Activated CD4-positive, alpha-beta T cell treated with anti-CD3 and anti-CD28 coated beads for 36 hours (primary cell): ENCODE measurements at regions not wholly inside any gene's neighbourhood (a gene's known extent, or its start where the extent isn't known, plus 50 kb on each side); places are given as distances from the start of the nearest gene placed in this dataset.
"Not testable (repeated sequence)": the region's sequence is repeated elsewhere in the genome, so short reads cannot be mapped to it uniquely, and the experiment has no call there.

Experiments
- ATAC-seq: fragments of 200-7000 bp; cut with Tn5 transposase; one replicate; pipeline ENCODE4 v1.10.0; 2021; ENCODE audit warnings: mild to moderate bottlenecking, moderate library complexity
- CTCF ChIA-PET: fragments of 350-600 bp; sonication (Branson Sonifier 250); formaldehyde crosslinking; loops from one replicate; lab custom pipeline; 2021; ENCODE audit warnings: antibody characterized with exemption; lab: Charles Lee
- POLR2A ChIA-PET: fragments of 350-600 bp; sonication (Branson Sonifier 250); formaldehyde crosslinking; loops from one replicate; lab custom pipeline; 2021; ENCODE audit warnings: antibody characterized with exemption, inconsistent platforms; lab: Charles Lee
- DNase-seq: peaks from one replicate; pipeline ENCODE4 v3.0.0-alpha.2; 2020
- H3K27ac Mint-ChIP-seq: one replicate; pipeline ENCODE4 v1.8.0; 2021; ENCODE audit warnings: mixed read lengths
- H3K27me3 Mint-ChIP-seq: one replicate; pipeline ENCODE4 v1.8.0; 2021; ENCODE audit warnings: mixed read lengths
- H3K36me3 Mint-ChIP-seq: one replicate; pipeline ENCODE4 v1.8.0; 2021; ENCODE audit warnings: low read depth, mixed read lengths
- H3K4me1 Mint-ChIP-seq: one replicate; pipeline ENCODE4 v1.8.0; 2021; ENCODE audit warnings: mixed read lengths
- H3K4me3 Mint-ChIP-seq: one replicate; pipeline ENCODE4 v1.8.0; 2021; ENCODE audit warnings: mild to moderate bottlenecking, moderate library complexity, mixed read lengths
- H3K9me3 Mint-ChIP-seq: one replicate; pipeline ENCODE4 v1.8.0; 2021; ENCODE audit warnings: low read depth, mixed read lengths
- intact Hi-C, 2 experiments: fragments of 100-400 bp; cut with DNase I in 1 of 2; cut with micrococcal nuclease in 1 of 2; formaldehyde crosslinking; loops; one replicate each; pipeline versions ENCODE4 v1.14.2 to v1.15.1; 2022 to 2024; cut with DNase I, micrococcal nuclease

- H3K27ac Mint-ChIP-seq, H3K27me3 Mint-ChIP-seq, intact Hi-C loops, CTCF ChIA-PET, H3K9me3 Mint-ChIP-seq, H3K4me3 Mint-ChIP-seq, H3K4me1 Mint-ChIP-seq, ATAC-seq, DNase-seq, H3K36me3 Mint-ChIP-seq, POLR2A ChIA-PET: not testable (repeated sequence)
Observed at GRCh38 chr2:87412036-87412820, 335.7 kb upstream of the PLGLB2 start.

- H3K27ac Mint-ChIP-seq, CTCF ChIA-PET, H3K27me3 Mint-ChIP-seq, H3K4me1 Mint-ChIP-seq, DNase-seq, intact Hi-C loops, H3K36me3 Mint-ChIP-seq, H3K9me3 Mint-ChIP-seq, ATAC-seq, H3K4me3 Mint-ChIP-seq, POLR2A ChIA-PET: not testable (repeated sequence)
Observed at GRCh38 chr2:87414331-87414730, 333.6 kb upstream of the PLGLB2 start.

GRCh38 chr2:87414795-87415570, 332.9 kb upstream of the PLGLB2 start:
- intact Hi-C loops, H3K36me3 Mint-ChIP-seq, ATAC-seq, POLR2A ChIA-PET, H3K27me3 Mint-ChIP-seq, H3K4me3 Mint-ChIP-seq, H3K27ac Mint-ChIP-seq, DNase-seq, CTCF ChIA-PET, H3K4me1 Mint-ChIP-seq, H3K9me3 Mint-ChIP-seq: not testable (repeated sequence)

GRCh38 chr2:87415586-87416265, 332.2 kb upstream of the PLGLB2 start:
- H3K4me1 Mint-ChIP-seq, H3K27ac Mint-ChIP-seq, CTCF ChIA-PET, H3K9me3 Mint-ChIP-seq, POLR2A ChIA-PET, H3K27me3 Mint-ChIP-seq, intact Hi-C loops, H3K4me3 Mint-ChIP-seq, ATAC-seq, DNase-seq, H3K36me3 Mint-ChIP-seq: not testable (repeated sequence)

GRCh38 chr2:87416266-87416592, 331.7 kb upstream of the PLGLB2 start:
- intact Hi-C loops, DNase-seq, H3K27ac Mint-ChIP-seq, H3K4me3 Mint-ChIP-seq, H3K36me3 Mint-ChIP-seq, ATAC-seq, H3K9me3 Mint-ChIP-seq, H3K27me3 Mint-ChIP-seq, CTCF ChIA-PET, POLR2A ChIA-PET, H3K4me1 Mint-ChIP-seq: not testable (repeated sequence)

GRCh38 chr2:87417147-87417546, 330.7 kb upstream of the PLGLB2 start:
- H3K27ac Mint-ChIP-seq, H3K4me1 Mint-ChIP-seq, H3K27me3 Mint-ChIP-seq, DNase-seq, POLR2A ChIA-PET, H3K9me3 Mint-ChIP-seq, intact Hi-C loops, ATAC-seq, CTCF ChIA-PET, H3K4me3 Mint-ChIP-seq, H3K36me3 Mint-ChIP-seq: not testable (repeated sequence)

- H3K36me3 Mint-ChIP-seq, DNase-seq, H3K4me3 Mint-ChIP-seq, POLR2A ChIA-PET, intact Hi-C loops, ATAC-seq, CTCF ChIA-PET, H3K27ac Mint-ChIP-seq, H3K4me1 Mint-ChIP-seq, H3K9me3 Mint-ChIP-seq, H3K27me3 Mint-ChIP-seq: not testable (repeated sequence)
Observed at GRCh38 chr2:87417742-87418567, 329.9 kb upstream of the PLGLB2 start.

- ATAC-seq, H3K27ac Mint-ChIP-seq, H3K9me3 Mint-ChIP-seq, intact Hi-C loops, H3K4me1 Mint-ChIP-seq, POLR2A ChIA-PET, CTCF ChIA-PET, H3K4me3 Mint-ChIP-seq, H3K27me3 Mint-ChIP-seq, DNase-seq, H3K36me3 Mint-ChIP-seq: not testable (repeated sequence)
Observed at GRCh38 chr2:87418823-87419822, 328.8 kb upstream of the PLGLB2 start.

GRCh38 chr2:87419980-87420379, 327.9 kb upstream of the PLGLB2 start:
- intact Hi-C loops, H3K9me3 Mint-ChIP-seq, ATAC-seq, H3K36me3 Mint-ChIP-seq, POLR2A ChIA-PET, DNase-seq, H3K27me3 Mint-ChIP-seq, H3K27ac Mint-ChIP-seq, H3K4me1 Mint-ChIP-seq, H3K4me3 Mint-ChIP-seq, CTCF ChIA-PET: not testable (repeated sequence)

GRCh38 chr2:87420954-87421353, 326.9 kb upstream of the PLGLB2 start:
- intact Hi-C loops, H3K4me3 Mint-ChIP-seq, H3K9me3 Mint-ChIP-seq, H3K27me3 Mint-ChIP-seq, ATAC-seq, POLR2A ChIA-PET, H3K4me1 Mint-ChIP-seq, DNase-seq, H3K27ac Mint-ChIP-seq, H3K36me3 Mint-ChIP-seq, CTCF ChIA-PET: not testable (repeated sequence)
